ENCODE measurements at regions not wholly inside any gene's neighbourhood (a gene's known extent, or its start where the extent isn't known, plus 50 kb on each side); places are given as distances from the start of the nearest gene placed in this dataset.

DNA sequence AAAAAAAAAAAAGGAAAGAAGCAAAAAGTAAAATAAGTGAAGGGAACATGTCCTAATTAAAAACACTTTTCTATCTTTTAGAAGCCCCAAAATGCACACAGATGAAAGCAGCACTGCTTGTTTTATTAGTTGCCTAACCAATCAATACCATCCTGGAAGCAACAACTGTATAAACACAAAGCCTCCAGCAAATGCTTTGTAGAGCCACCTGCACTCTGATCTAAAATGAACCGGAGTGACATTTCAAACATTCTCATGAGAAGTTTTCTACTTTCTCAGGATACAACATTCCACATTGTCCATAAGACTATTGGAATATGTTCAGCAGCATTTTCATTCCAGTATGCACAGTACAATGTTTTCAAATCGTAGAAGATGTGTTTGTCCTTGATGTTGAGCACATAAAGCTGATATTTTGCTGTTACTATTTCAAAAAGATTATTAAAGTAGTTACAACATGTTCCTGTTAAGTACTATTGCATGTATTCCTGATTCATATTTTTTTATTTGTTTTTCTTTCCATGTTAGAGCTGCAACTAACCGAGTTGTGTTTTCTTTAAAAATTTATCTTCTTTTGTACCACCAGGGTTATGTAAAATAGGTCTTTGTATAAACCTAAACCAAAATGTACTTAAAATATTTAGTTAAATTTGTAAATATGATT, 50.3 kb upstream of the PLSCR5 start:
- H3K79me2 ChIP-seq (ENCODE audit: insufficient read depth, low read length): no peaks in the 10 kb centered on the region
- no peaks in the 10 kb centered on the region for H3K27me3 ChIP-seq (ENCODE audit: low read length)
- no peaks in the 10 kb centered on the region for H3F3A ChIP-seq (ENCODE audit: insufficient read depth)
- H3K4me2 ChIP-seq (ENCODE audit: low read depth, low read length, poor library complexity, severe bottlenecking): no peak overlapping the region
- H4K20me1 ChIP-seq (ENCODE audit: low read depth, low read length): no peaks in the 10 kb centered on the region
- H3K36me3 ChIP-seq (ENCODE audit: low read length): no peaks in the 10 kb centered on the region
- TF ChIP-seq, protein P1, sequence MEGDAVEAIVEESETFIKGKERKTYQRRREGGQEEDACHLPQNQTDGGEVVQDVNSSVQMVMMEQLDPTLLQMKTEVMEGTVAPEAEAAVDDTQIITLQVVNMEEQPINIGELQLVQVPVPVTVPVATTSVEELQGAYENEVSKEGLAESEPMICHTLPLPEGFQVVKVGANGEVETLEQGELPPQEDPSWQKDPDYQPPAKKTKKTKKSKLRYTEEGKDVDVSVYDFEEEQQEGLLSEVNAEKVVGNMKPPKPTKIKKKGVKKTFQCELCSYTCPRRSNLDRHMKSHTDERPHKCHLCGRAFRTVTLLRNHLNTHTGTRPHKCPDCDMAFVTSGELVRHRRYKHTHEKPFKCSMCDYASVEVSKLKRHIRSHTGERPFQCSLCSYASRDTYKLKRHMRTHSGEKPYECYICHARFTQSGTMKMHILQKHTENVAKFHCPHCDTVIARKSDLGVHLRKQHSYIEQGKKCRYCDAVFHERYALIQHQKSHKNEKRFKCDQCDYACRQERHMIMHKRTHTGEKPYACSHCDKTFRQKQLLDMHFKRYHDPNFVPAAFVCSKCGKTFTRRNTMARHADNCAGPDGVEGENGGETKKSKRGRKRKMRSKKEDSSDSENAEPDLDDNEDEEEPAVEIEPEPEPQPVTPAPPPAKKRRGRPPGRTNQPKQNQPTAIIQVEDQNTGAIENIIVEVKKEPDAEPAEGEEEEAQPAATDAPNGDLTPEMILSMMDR (IDR thresholded peaks at IDR 0.05; ENCODE audit: insufficient read depth, low read length, poor library complexity, severe bottlenecking): no peak
- TF ChIP-seq EZH2phosphoT487 (conservative IDR thresholded peaks at IDR 0.05; ENCODE audit: low read length): no peak
- no peak overlapping the region for H2AFZ ChIP-seq (ENCODE audit: low read depth, low read length, severe bottlenecking)
- H3K27ac ChIP-seq (ENCODE audit: low read depth, low read length): no peak overlapping the region
- no peak overlapping the region for H3K4me3 ChIP-seq (ENCODE audit: insufficient read depth, low read length, poor library complexity, severe bottlenecking)
- H3K9me3 ChIP-seq (ENCODE audit: insufficient read depth, low read length): no peaks in the 10 kb centered on the region
- no peak overlapping the region for H3K9ac ChIP-seq (ENCODE audit: low read length)
- H3K9me2 ChIP-seq (replicated peaks; ENCODE audit: insufficient read depth, low read length): no peaks in the 10 kb centered on the region
